WTC11 (cell line): ENCODE measurements at regions not wholly inside any gene's neighbourhood (a gene's known extent, or its start where the extent isn't known, plus 50 kb on each side); places are given as distances from the start of the nearest gene placed in this dataset.

Experiments used
- CTCF ChIP-seq: fragments of 200-600 bp; IDR thresholded peaks from 2 replicates; pipeline ENCODE4 v1.8.0; 2022; ENCODE audit warnings: antibody characterized with exemption
- TEAD1 ChIP-seq: sonication (generic); formaldehyde crosslinking; IDR thresholded peaks from 2 replicates; pipeline ENCODE4 v1.8.0; 2022; ENCODE audit warnings: mild to moderate bottlenecking, missing genetic modification reagents
- TF ChIP-seq, protein P1 (sequence below): sonication (generic); formaldehyde crosslinking; conservative IDR thresholded peaks from 2 replicates; pipeline ENCODE4 v1.8.1; 2022; ENCODE audit warnings: mild to moderate bottlenecking, missing genetic modification reagents

GRCh38 chr22:22830193-22830592 lies 57.4 kb upstream of the IGLL5 start:
- TF ChIP-seq CTCF (no peak), TEAD1 (CRISPR knock-in tag) (no peak)
- TF ChIP-seq, protein P1, sequence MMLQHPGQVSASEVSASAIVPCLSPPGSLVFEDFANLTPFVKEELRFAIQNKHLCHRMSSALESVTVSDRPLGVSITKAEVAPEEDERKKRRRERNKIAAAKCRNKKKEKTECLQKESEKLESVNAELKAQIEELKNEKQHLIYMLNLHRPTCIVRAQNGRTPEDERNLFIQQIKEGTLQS: no peak
